RWPE2 (cell line): ENCODE measurements at regions not wholly inside any gene's neighbourhood (a gene's known extent, or its start where the extent isn't known, plus 50 kb on each side); places are given as distances from the start of the nearest gene placed in this dataset.

Experiments used
- ATAC-seq: fragments of 200-7000 bp; cut with Tn5 transposase; 3 replicates; pipeline ENCODE4 v1.9.1; 2021; ENCODE audit warnings: low read depth
- DNase-seq: peaks from one replicate; pipeline ENCODE4 v3.0.0-alpha.2; 2020; ENCODE audit warnings: low spot score
- H3K27ac ChIP-seq: fragments of 450-650 bp; 2 replicates; pipeline ENCODE4 v1.5.1; 2017; ENCODE audit warnings: mild to moderate bottlenecking; ENCODE audit not compliant: poor library complexity, severe bottlenecking
- H3K27me3 ChIP-seq: fragments of 250-450 bp; sonication (Bioruptor Pico); 2 replicates; pipeline ENCODE4 v1.5.1; 2021; ENCODE audit warnings: mild to moderate bottlenecking, moderate library complexity; ENCODE audit not compliant: insufficient read depth, poor library complexity, severe bottlenecking
- H3K36me3 ChIP-seq: fragments of 250-450 bp; sonication (Bioruptor Pico); 2 replicates; pipeline ENCODE4 v1.5.1; 2020; ENCODE audit warnings: low read depth, mild to moderate bottlenecking, moderate library complexity
- H3K4me1 ChIP-seq: fragments of 250-450 bp; sonication (Bioruptor Pico); 2 replicates; pipeline ENCODE4 v1.5.1; 2021; ENCODE audit warnings: mild to moderate bottlenecking, moderate library complexity; ENCODE audit not compliant: insufficient read depth, poor library complexity, severe bottlenecking
- H3K4me3 ChIP-seq: fragments of 250-450 bp; sonication (Bioruptor Pico); 2 replicates; pipeline ENCODE4 v1.5.1; 2021; ENCODE audit warnings: mild to moderate bottlenecking, moderate library complexity; ENCODE audit not compliant: severe bottlenecking
- H3K9me3 ChIP-seq: fragments of 250-450 bp; sonication (Bioruptor Pico); 2 replicates; pipeline ENCODE4 v1.5.1; 2021; ENCODE audit warnings: mild to moderate bottlenecking, moderate library complexity; ENCODE audit not compliant: severe bottlenecking
- CTCF ChIP-seq: fragments of 450-650 bp; IDR thresholded peaks from one replicate; pipeline ENCODE4 v1.5.1; 2017; ENCODE audit warnings: mild to moderate bottlenecking, moderate library complexity; ENCODE audit not compliant: poor library complexity, severe bottlenecking

GRCh38 chr11:25198704-25199103, 701.9 kb downstream of the LUZP2 start:
- no peak for ATAC-seq
- H3K36me3 ChIP-seq: no peaks in the 10 kb centered on the region
- no peak for TF ChIP-seq CTCF

GRCh38 chr11:25200925-25201324, 704.1 kb downstream of the LUZP2 start:
- Histone ChIP-seq H3K27ac (no peak overlapping the region), H3K9me3 (no peaks in the 10 kb centered on the region)

More at GRCh38 chr11:25198704-25199103, 701.9 kb downstream of the LUZP2 start:
- no peaks in the 10 kb centered on the region for H3K4me1 ChIP-seq
- no peak overlapping the region for H3K4me3 ChIP-seq
- no peak overlapping the region for H3K27ac ChIP-seq
- H3K27me3 ChIP-seq: peaks cover 3% of the 10 kb centered on the region
- no peak for DNase-seq
- no peaks in the 10 kb centered on the region for H3K9me3 ChIP-seq

GRCh38 chr11:25206762-25207161, 709.9 kb downstream of the LUZP2 start:
- no peaks in the 10 kb centered on the region for H3K27me3 ChIP-seq
- ATAC-seq: no peak
- no peaks in the 10 kb centered on the region for H3K36me3 ChIP-seq

More at GRCh38 chr11:25200925-25201324, 704.1 kb downstream of the LUZP2 start:
- no peak for TF ChIP-seq CTCF
- H3K4me3 ChIP-seq: no peak overlapping the region
- no peaks in the 10 kb centered on the region for H3K36me3 ChIP-seq
- peaks cover 3% of the 10 kb centered on the region for H3K27me3 ChIP-seq
- DNase-seq: no peak
- no peaks in the 10 kb centered on the region for H3K4me1 ChIP-seq
- no peak for ATAC-seq

GRCh38 chr11:25211635-25212254, 714.9 kb downstream of the LUZP2 start:
- ATAC-seq: peak; percentile 92
- peak; percentile 45 for DNase-seq
- Histone ChIP-seq H3K36me3 (no peaks in the 10 kb centered on the region), H3K4me3 (no peak overlapping the region), H3K4me1 (no peaks in the 10 kb centered on the region), H3K27ac (no peak overlapping the region), H3K9me3 (no peaks in the 10 kb centered on the region), H3K27me3 (no peaks in the 10 kb centered on the region)
- TF ChIP-seq CTCF: no peak

More at GRCh38 chr11:25206762-25207161, 709.9 kb downstream of the LUZP2 start:
- no peak overlapping the region for H3K4me3 ChIP-seq
- H3K9me3 ChIP-seq: no peaks in the 10 kb centered on the region
- DNase-seq: no peak
- TF ChIP-seq CTCF: no peak
- H3K27ac ChIP-seq: no peak overlapping the region
- H3K4me1 ChIP-seq: no peaks in the 10 kb centered on the region

GRCh38 chr11:25214535-25215176, 717.8 kb downstream of the LUZP2 start:
- Histone ChIP-seq H3K4me1 (no peaks in the 10 kb centered on the region), H3K4me3 (no peak overlapping the region), H3K27ac (no peak overlapping the region), H3K9me3 (no peaks in the 10 kb centered on the region), H3K36me3 (no peaks in the 10 kb centered on the region; the same call in 1 of the 2 replicates), H3K27me3 (no peaks in the 10 kb centered on the region)
- ATAC-seq: no peak
- no peak for TF ChIP-seq CTCF
- DNase-seq: no peak
